ENCODE measurements at regions not wholly inside any gene's neighbourhood (a gene's known extent, or its start where the extent isn't known, plus 50 kb on each side); places are given as distances from the start of the nearest gene placed in this dataset.
A peak's percentile ranks its signal among the peaks of the same experiment; 100 is the strongest.
"Not testable (repeated sequence)": the region's sequence is repeated elsewhere in the genome, so short reads cannot be mapped to it uniquely, and the experiment has no call there.

DNA sequence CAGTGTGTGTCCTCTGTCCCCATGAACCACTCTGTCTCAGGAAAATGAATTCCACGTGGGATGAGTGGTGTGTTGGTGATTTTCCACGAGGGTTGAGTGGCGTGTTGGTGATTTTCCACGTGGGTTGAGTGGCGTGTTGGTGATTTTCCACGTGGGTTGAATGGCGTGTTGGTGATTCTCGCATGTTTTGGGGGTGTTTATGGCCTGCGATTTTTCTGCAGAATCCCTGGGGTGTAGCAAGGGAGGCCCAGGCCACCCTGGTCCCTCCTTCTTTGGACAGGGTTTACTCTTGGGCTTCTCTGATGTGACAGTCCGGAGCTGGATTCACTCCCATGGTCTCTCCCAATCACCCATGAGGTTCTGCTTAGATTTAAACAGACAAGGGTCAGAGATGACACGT is 90.6 kb upstream of the FRMD1 start:
- no peak for DNase-seq

DNA sequence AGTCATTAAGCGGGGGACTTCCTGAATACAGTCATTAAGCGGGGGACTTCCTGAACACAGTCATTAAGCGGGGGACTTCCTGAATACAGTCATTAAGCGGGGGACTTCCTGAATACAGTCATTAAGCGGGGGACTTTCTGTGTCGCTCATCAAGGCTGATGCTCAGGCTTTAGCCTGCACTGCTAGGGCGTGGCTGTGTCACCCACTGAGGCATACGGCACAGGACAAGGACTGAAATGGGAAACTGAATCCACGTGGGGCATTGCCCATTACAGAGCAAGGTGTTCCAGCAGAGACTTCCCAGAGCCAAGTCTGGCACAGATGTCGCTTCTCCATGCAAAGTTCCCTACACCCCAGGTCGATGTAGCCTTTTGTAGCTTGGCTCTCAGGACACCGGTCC is 89.9 kb upstream of the FRMD1 start:
- not testable (repeated sequence) for DNase-seq

DNA sequence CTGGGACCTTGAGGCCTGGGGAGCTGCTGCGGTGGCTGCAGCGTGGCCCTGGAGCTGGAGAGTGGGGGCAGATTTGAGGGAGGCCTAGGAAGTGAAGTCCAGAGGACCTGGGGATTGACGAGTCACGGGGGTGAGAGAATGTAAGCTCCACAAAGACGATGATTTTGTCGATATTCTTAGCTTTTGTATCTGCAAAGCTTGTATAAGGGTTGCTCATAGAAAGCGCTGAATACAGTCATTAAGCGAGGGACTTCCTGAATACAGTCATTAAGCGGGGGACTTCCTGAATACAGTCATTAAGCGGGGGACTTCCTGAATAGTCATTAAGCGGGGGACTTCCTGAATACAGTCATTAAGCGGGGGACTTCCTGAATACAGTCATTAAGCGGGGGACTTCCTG is 89.3 kb upstream of the FRMD1 start:
- DNase-seq = not testable (repeated sequence)

DNA sequence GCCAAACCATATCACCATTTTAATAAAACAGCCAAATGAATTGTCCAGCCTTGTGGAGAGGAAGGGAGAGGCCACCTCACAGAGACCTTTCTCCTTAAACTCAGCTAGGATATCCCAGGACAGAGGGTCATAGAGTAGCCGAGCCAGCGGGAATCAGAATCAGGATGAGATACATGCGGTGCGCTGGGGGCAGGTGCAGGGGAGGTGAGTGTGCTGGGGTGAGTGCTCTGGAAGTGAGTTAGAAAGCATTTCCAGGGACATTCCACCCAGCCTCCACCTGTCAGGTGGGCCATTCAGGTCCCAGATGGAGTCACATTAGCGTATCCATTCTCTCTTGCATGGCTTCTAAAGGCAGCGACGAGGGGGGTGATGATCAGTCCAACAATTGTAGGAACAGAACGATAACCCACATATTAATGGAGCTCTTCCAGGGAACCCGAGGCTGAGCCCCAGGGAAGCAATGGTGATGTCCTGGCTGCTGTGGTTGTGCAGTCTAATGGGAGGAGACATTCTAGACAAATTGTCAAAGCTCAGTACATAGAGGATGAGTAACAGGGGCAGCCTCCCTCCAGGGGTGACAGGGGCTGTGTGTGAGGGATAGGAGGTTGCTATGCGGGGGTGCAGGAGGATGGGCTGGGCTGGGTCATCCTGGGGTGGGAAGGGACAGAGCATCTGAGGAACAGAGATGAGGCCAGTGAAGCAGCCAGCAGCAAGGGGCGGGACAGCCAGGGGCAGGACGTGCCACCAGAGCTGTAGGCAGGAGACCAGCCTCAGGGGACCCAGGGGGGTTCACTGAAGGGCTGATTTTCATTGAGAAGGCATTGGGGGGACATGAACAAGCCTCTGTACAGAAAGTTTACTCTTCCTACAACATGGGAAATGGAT is 88.7 kb upstream of the FRMD1 start:
- DNase-seq = no peak

DNA sequence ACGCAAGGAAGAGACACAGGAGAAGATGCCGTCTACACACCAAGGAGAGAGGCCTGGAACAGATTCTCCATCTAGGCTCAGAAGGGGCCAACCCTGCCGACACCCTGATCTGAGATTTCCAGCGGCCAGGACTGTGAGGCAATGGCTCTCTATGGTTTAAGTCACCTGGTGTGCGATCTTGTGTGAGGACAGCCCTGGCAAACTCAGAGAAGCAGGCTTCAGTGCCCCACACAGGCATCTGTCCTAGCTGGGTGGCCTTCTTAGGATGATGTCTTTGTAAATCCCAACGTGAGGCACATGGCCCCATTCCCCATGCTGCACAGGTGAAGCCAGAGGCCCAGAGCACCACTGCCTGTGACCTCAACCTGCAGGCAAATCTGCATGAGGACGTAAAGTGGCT is 87.6 kb upstream of the FRMD1 start:
- DNase-seq = no peak

DNA sequence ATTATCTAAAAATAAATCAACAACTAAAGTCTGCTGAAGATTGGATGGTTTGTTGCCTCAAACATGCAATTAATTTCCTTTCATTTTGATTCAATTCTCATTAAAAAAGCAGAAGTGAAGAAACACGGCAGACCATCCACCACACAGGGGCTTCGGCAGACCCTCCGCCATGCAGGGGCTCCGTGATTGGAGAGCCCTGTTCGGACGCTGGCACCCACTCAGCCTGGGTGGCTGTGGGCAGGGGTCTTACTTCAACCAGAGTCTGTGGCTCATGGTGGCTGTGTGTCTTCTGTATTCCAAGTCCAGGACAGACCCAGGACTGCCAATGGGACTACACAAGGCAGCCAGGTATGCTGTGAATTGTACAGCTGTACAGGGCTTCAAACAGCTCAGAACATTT is 86.9 kb upstream of the FRMD1 start:
- DNase-seq = no peak

DNA sequence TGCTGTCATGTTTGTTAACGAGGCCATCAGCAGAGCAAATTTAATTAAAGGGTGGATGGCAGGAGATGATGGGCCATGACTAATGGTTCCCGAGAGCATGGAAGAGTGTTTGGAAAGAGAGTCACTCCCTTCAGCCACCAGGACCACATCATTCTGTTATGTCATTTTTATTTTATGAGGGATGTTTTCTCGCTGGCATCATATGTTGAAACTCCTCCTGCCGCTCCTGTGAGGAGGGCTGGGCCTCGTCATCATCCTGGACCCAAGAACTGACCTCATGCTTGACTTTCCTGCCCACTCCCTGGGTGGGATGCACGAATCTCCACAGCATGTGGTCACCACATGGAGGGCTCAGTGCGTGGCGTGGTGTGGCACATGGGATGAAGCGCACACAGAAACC is 86.4 kb upstream of the FRMD1 start:
- no peak for DNase-seq

DNA sequence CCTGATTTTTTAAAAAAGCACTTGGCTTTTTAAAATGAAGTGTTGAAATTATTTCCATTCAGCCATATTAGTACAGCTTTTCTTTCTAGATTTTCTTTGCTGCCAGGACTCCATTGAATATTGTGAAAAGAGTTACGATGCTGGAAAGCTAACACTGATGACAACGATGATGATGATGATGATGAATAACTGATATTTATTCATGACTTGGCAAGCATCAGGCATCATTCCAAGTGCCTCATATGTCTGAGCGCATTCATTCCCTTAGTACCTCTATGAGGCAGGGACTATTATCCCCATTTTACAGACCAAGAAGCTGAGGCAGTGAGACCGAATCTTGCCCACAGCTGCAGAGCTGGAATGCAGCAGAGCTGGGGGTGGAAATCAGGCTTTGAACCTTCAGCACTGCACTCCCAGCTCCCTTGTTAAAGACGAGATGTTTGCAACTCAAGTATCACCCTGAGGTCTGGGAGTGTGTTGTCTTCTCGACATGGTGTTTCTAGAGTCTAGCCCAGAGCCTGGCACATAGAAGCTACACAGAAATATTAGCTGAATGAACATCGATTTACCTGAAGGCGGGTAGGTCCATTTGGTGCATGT is 85.5 kb upstream of the FRMD1 start:
- no peak for DNase-seq

DNA sequence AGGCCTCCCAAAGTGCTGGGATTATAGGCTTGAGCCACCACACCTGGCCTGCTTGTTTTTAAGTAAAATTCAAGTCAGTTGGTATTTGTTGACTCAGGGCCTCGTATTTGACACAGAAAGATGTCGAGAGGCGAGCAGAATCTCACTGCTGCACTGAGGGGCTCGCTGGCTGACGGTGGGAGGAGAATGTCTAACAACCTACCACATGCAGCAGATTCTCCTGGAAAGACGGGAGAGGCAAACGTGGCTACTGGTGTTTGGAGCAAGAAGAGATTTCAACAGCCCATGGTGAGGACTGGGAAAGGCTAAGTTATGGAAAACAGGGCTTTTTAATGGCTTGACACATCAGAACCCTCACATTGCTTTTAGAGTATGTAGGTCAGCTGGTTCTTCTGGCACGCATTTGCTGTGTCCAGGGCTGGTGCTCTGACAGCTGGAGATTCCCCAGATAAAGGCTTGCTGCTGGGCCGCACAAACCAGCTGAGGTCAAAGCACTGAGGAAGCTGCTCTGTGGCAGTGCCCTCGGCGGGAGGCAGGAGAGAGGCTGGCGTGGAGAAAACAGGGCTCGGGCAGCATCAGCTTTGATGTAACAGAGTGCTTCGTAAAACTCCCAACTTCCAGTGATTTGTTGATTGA is 84.2 kb upstream of the FRMD1 start:
- DNase-seq = no peak

DNA sequence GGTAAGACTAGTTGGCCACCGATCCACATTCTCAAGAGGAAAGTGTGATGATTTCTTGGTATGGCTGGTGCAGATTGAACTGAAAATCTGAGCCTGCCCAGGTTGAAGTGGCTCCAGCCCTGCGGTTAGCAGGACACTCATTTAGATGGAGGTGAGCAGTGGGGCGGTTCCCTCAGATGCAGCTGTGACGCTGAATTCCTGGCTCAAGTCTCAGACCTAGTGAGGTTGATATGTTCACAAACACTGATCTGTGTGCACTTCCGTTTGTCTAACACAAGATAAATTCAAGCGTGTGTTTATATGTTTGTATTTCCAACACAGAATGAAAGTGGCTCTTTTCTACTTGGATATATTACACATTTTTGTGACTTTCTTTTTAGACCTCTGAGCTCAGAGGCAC is 83.4 kb upstream of the FRMD1 start:
- DNase-seq = no peak

DNA sequence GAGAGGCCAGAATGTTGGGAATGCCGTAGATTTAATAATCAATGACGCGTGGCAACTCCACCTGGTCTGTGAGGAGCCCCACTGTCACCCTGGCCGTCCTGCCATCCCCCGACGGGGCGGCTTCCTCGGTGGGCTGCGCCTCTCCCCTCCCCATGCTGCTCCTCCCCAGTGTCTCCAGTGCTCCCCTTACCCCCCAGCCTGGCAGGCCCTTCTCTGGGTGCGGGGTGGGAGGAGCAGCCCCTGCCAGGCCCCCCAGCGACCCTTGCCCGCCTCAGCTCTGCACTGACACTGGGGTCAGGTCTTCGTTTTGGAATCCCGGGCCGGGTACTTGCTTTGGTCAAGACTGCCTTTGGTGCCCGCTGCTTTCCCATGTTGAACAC is 82.3 kb upstream of the FRMD1 start:
- no peak for DNase-seq

DNA sequence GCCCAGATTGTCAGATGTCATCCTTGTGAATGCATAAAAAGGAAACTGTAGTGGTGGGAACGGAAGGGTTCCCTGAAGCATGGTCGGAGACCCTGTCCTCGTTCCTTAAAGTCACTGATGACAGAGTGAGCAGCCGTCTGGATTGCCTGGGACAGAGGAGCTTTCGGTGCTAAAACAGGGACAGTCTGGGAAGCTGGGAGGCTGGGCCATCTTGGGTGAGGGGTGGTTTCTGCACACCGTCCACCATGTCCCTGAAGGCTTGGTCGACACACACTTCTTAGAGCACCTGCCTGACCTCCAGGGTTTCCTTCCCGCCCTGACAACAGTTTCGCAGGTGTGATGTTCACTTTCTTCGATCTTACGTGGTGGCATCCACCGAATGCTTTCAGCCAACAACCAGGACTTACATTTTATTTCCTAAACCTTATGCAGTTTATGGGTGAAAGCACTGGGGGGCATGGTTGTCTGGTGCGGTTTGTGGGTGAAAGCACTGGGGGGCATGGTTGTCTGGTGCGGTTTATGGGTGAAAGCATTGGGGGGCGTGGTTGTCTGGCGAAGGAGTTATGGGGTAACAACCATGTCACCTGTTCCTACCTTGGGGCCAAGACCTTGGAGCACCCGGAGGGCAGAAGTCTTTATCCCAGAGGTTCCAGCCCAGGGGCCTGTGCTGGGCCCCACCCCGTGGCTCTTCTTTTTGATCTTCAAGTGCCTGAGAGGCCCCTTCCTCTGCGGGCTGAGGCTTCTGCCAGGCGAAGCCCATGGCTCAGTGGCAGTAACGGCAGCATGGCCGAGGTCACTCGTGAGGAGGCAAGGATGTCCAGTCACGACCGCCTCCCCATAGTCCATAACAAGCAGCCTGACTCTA is 81.7 kb upstream of the FRMD1 start:
- no peak for DNase-seq

DNA sequence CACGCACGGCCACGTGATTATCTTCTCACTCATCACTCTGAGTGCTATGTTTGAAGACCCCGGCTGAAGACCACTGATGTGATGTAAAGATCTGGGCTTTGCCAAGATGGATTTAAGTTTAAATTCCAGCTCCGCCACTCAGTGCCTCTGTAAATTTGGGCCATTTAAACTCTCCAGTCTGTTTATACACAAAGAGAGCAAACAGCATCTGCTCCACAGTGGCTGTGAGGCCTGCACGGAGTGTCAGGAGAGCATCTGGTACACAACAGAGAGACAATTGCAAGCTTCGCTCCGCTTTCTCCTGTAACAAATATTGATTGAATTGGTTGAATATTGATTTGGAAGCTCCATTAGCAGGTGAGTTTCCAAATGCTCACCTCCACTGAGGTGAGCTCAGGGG is 80.5 kb upstream of the FRMD1 start:
- peak; percentile 4 for DNase-seq

DNA sequence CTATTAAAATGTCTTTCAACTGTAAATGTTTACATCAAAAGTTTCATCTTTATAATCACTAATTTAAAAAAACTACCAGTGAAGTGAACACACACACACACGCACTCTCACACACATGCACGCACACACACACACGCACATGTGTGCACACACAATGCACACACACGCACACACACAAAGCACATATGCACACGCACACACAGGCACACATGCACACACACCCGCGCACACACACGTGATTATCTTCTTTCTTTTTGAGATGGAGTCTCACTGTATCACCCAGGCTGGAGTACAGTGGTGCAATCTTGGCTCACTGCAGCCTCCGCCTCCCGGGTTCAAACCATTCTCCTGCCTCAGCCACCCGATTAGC is 80.0 kb upstream of the FRMD1 start:
- no peak for DNase-seq

DNA sequence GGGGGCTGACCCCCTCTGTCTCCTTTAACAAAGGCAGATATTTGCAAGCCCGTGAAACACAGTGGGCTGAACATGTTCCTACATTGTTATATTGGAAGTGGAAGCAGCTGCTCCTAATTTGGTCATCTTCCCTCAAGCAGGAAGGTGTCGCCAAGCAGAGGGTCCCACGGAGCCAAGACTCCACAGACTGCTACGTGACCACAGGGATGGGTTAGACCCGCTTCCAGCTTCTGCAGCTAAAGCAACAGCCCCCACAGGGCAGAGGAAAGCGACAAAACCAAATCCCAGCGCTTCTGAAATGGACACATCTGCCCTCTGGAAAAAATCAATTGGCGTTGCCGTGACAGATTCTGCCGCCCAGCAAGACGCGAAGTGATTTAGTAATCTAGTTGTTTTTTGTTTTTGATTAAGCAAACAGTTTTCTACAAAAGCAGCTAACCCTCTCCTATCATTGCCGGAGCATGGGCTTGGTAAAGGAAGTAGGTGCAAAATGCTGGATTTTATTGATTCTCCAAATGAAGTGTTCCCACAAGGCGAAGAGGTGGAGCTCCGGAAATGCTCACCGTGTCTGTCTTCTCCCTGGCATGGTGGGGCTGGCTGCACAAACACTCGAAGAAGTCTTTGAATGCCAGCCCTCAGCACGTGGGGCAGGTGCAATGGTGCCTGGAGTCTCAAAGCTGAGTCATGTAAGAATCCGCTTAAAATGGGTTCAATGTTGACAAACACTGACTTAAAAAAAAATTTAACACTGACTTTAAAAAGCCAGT is 79.4 kb upstream of the FRMD1 start:
- no peak for DNase-seq

DNA sequence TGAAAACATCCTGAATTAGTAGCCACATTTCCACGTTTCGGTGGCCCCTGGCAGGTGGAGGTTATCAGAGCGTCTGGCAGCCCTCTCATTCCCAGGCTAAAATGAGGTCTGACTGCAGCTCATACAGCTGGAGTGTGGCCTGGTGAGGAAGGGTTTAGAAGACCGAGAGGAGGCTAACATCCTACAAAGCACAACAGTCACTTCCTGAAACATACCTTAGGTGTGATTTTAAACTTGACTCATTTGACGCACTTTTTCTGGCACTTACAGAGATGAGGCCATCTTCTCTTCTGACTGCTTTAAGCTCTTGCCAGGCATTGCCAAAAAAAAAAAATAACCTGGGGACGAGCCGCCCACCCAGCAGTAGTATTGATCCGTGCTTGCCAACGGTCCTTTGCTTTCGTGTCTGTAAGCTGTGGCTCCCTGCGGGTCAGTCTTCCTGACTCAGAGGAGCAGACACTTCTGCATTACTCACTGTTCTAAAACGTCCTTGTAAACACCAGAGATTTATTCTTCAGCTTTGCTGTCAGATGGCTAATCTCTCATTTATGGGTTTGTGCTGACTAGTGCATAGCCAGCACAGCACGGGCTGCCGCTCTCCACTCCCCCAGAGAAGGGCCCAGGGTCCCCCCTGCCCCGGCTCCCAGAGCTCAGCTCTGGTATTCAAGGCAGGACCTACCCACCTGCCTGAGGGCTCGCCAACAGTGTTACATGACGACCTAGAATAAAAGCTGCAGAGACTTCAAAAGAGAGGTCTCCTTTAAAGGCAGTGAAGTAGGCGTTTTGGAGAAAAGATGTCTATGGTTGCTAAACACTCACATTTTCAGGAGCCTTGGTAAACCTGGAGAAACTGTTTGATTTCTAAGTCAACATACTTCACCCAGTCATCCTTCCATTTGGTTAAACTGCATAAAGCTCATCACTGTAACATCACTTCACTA is 78.5 kb upstream of the FRMD1 start:
- no peak for DNase-seq

DNA sequence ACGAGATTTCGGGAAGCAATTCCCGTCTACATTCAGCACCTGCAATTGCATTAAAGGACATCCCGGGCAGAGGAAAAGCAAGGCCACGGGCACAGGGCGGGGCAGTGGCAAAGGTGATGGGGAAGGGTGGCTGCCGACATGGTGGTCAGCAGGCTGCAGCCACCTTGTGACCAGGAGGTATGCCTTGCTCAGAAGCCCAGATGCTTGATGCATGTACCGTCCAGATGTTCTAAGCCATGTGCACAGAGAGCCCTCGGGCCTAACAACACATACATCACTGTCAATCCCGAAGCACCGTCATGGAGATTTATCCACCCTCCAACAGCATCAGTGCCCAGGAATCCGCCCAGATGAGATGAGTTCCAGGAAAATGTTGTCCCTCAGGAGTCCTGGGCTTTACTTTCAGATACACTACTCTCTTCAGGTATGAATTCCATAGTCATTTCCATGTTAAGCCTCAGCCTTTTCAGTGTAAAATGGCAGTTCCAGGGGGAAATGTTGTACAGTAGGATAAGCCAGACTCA is 77.8 kb upstream of the FRMD1 start:
- no peak for DNase-seq

DNA sequence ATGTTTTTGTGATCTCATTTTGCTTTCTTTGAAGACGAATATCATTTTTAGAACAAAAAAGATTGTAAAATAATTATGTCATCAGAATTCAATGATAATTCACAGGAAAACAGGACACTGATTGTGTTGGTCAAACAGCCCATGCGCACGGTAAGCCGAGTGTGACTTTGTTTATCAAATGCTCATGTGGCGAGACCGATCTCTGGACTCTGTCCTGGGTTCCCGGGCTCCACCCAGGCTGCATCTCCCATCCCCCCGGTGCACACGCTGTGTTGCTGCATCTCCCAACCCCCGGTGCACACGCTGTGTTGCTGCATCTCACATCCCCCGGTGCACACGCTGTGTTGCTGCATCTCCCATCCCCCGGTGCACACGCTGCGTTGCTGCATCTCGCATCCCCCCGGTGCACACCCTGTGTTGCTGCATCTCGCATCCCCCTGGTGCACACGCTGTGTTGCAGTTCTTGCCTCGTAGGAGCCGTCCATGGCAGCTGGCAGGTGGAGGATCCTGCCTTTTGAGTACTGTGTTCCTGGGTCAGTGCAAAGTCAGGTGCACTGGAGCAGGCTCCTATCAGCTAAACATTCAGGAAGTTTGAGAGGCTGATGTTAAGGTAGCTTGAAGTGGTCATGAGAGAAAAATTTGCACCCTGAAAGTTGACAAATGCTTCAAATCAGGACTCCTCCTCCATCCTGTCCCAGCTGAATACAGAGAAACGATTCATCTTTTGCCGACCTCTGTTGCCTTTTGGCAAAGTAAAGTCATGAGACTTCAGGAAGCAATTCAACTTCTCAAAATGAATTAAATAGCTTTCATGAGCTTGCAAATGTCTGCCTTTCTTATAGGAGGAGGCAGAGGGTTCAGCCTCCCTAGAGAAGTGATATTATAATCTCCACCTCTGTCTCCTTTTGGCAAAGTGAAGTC is 77.1 kb upstream of the FRMD1 start:
- no peak for DNase-seq

DNA sequence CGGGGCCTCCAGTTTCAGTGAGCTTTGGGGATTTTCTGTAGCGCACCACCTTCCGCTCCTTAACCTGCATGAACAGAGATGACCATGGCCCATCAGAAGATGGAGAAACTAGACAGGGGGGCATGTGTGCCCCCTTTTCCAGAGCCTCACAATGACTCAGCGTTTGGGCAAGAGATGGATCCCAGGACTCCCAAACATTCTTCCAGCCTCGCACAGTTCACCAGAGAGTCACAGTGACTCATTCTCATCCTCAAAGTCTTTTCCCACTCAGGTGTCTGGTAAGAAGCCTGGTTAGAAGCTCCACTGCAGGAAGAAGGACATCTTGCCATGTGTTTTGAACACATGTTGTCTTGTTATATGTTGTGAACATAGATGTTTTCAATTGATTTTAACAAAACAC is 76.2 kb upstream of the FRMD1 start:
- DNase-seq = no peak

All from NCI-H1694 treated with DMSO at 0.1 percent for 48 hours (cell line).